ENCODE measurements at regions not wholly inside any gene's neighbourhood (a gene's known extent, or its start where the extent isn't known, plus 50 kb on each side); places are given as distances from the start of the nearest gene placed in this dataset.

- ChIA-PET CTCF (no interaction called here), POLR2A (no interaction called here)
- intact Hi-C loops (cut with micrococcal nuclease) = no loop called here
- no peak overlapping the region for H3K4me3 ChIP-seq (ENCODE audit: low read length)
- DNase-seq (no peak), ATAC-seq (no peak)
- H3K9me3 Mint-ChIP-seq = peaks cover 0 to 1% (median 0%) of the 10 kb centered on the region in 11 donors
- no peak overlapping the region for H3K27ac ChIP-seq (ENCODE audit: low read depth, low read length)
- no peaks in the 10 kb centered on the region for H3K9me3 ChIP-seq (ENCODE audit: control insufficient read depth in 2 of 3, low read length in 3 of 3)
- H3K27me3 Mint-ChIP-seq = peaks cover 2 to 23% (median 12%) of the 10 kb centered on the region in 5 donors
- no peak overlapping the region for H3K27ac Mint-ChIP-seq
- no peaks in the 10 kb centered on the region for H3K27me3 ChIP-seq (ENCODE audit: control insufficient read depth in 2 of 2, insufficient read depth in 2 of 2, low read length in 2 of 2)
- H3K4me1 Mint-ChIP-seq = peaks cover 0 to 2% (median 0%) of the 10 kb centered on the region in 7 donors
- H3K4me3 Mint-ChIP-seq = no peak overlapping the region
- H3K36me3 Mint-ChIP-seq = no peaks in the 10 kb centered on the region
- H3K36me3 ChIP-seq (ENCODE audit: control insufficient read depth in 2 of 3, insufficient read depth in 3 of 3, low read length in 3 of 3) = no peaks in the 10 kb centered on the region
- H3K4me1 ChIP-seq (ENCODE audit: control insufficient read depth in 2 of 2, insufficient read depth in 2 of 2, low read length in 2 of 2) = no peaks in the 10 kb centered on the region
Measured at GRCh38 chr3:40780291-40780924, 255.6 kb downstream of the ZNF621 start.

DNA sequence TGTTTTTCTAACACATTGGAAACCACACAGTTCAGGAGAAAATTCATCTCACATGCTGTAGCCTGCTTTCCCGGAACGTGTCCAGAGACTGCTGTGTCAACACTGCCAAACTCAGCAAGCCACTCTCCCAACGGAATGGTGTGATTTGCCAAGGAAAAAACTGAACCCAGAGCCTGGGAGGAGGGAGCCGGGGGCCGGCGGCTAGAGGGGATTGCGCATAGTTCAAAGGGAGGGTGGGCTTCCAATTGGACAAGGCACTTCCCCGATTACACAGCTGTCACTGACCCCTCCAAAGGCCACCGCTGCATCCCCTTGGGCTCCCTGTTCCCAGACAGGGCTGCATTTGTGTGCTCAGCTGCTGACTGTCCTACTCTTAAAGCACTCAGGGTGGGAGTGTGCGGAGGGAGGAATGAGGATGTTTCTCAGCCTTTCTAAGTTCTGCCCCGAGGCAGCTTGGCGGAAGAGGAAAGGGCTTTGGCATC is 256.2 kb downstream of the ZNF621 start:
- DNase-seq (no peak), ATAC-seq (no peak)
- Histone ChIP-seq H3K27me3 (ENCODE audit: control insufficient read depth in 2 of 2, insufficient read depth in 2 of 2, low read length in 2 of 2) (no peaks in the 10 kb centered on the region), H3K4me3 (ENCODE audit: low read length) (no peak overlapping the region), H3K36me3 (ENCODE audit: control insufficient read depth in 2 of 3, insufficient read depth in 3 of 3, low read length in 3 of 3) (no peaks in the 10 kb centered on the region), H3K9me3 (ENCODE audit: control insufficient read depth in 2 of 3, low read length in 3 of 3) (no peaks in the 10 kb centered on the region), H3K4me1 (ENCODE audit: control insufficient read depth in 2 of 2, insufficient read depth in 2 of 2, low read length in 2 of 2) (no peaks in the 10 kb centered on the region), H3K27ac (ENCODE audit: low read depth, low read length) (no peak overlapping the region)
- no peak overlapping the region for H3K27ac Mint-ChIP-seq
- CTCF ChIA-PET = no interaction called here
- no peaks in the 10 kb centered on the region for H3K36me3 Mint-ChIP-seq
- H3K27me3 Mint-ChIP-seq = peaks cover 2 to 28% (median 17%) of the 10 kb centered on the region in 5 donors
- peaks cover 0 to 2% (median 0%) of the 10 kb centered on the region in 7 donors for H3K4me1 Mint-ChIP-seq
- intact Hi-C loops (cut with micrococcal nuclease) = no loop called here
- H3K4me3 Mint-ChIP-seq = no peak overlapping the region
- POLR2A ChIA-PET = no interaction called here
- peaks cover 0 to 4% (median 0%) of the 10 kb centered on the region in 11 donors for H3K9me3 Mint-ChIP-seq

GRCh38 chr3:40782111-40782721 is 257.5 kb downstream of the ZNF621 start:
- H3K27me3 Mint-ChIP-seq = peaks cover 2 to 26% (median 21%) of the 10 kb centered on the region in 5 donors
- H3K4me1 Mint-ChIP-seq = no peaks in the 10 kb centered on the region
- Histone ChIP-seq H3K27me3 (ENCODE audit: control insufficient read depth in 2 of 2, insufficient read depth in 2 of 2, low read length in 2 of 2) (no peaks in the 10 kb centered on the region), H3K9me3 (ENCODE audit: control insufficient read depth in 2 of 3, low read length in 3 of 3) (no peaks in the 10 kb centered on the region), H3K4me1 (ENCODE audit: control insufficient read depth in 2 of 2, insufficient read depth in 2 of 2, low read length in 2 of 2) (no peaks in the 10 kb centered on the region), H3K27ac (ENCODE audit: low read depth, low read length) (no peak overlapping the region), H3K4me3 (ENCODE audit: low read length) (no peak overlapping the region), H3K36me3 (ENCODE audit: control insufficient read depth in 2 of 3, insufficient read depth in 3 of 3, low read length in 3 of 3) (no peaks in the 10 kb centered on the region)
- peaks cover 0 to 12% (median 6%) of the 10 kb centered on the region in 11 donors for H3K9me3 Mint-ChIP-seq
- no peak for ATAC-seq
- H3K36me3 Mint-ChIP-seq = peaks cover 0 to 3% (median 0%) of the 10 kb centered on the region in 5 donors
- no peak for DNase-seq
- CTCF ChIA-PET = no interaction called here
- no peak overlapping the region for H3K4me3 Mint-ChIP-seq
- H3K27ac Mint-ChIP-seq = no peak overlapping the region
- intact Hi-C loops (cut with micrococcal nuclease) = no loop called here
- POLR2A ChIA-PET = no interaction called here

DNA sequence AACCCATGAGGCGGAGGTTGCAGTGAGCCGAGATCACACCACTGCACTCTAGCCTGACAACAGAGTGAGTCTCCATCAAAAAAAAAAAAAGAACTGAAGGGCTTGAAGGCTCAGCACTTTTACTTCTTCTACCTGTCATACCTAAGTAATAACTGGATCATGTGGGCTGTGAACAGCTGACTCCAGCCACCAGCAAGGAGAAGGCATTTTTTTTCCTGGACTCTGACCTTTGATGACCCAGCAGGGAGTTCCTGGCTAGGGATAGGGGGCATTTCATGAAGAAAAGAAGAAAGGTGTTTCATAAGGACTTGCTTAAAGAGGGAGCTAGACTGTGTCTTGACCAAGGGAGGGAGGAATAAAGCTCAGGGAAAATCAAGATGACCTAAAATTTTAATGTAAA is 266.0 kb downstream of the ZNF621 start:
- POLR2A ChIA-PET = no interaction called here
- intact Hi-C loops (cut with micrococcal nuclease) = no loop called here
- Mint-ChIP-seq H3K4me3 (no peak overlapping the region), H3K4me1 (no peaks in the 10 kb centered on the region), H3K27me3 (peaks cover 3 to 29% (median 18%) of the 10 kb centered on the region in 5 donors), H3K36me3 (peaks cover 0 to 3% (median 0%) of the 10 kb centered on the region in 5 donors), H3K9me3 (peaks cover 0 to 24% (median 12%) of the 10 kb centered on the region in 11 donors), H3K27ac (no peak overlapping the region)
- ATAC-seq (no peak), DNase-seq (no peak)
- H3K27me3 ChIP-seq (ENCODE audit: control insufficient read depth in 2 of 2, insufficient read depth in 2 of 2, low read length in 2 of 2) = no peaks in the 10 kb centered on the region
- H3K9me3 ChIP-seq (ENCODE audit: control insufficient read depth in 2 of 3, low read length in 3 of 3) = peaks cover 0 to 5% (median 0%) of the 10 kb centered on the region in 3 experiments
- CTCF ChIA-PET = no interaction called here
- H3K4me1 ChIP-seq (ENCODE audit: control insufficient read depth in 2 of 2, insufficient read depth in 2 of 2, low read length in 2 of 2) = no peaks in the 10 kb centered on the region
- no peak overlapping the region for H3K27ac ChIP-seq (ENCODE audit: low read depth, low read length)
- no peak overlapping the region for H3K4me3 ChIP-seq (ENCODE audit: low read length)
- H3K36me3 ChIP-seq (ENCODE audit: control insufficient read depth in 2 of 3, insufficient read depth in 3 of 3, low read length in 3 of 3) = no peaks in the 10 kb centered on the region

GRCh38 chr3:40793730-40794129 is 269.0 kb downstream of the ZNF621 start:
- CTCF ChIA-PET = no interaction called here
- POLR2A ChIA-PET = no interaction called here
- intact Hi-C loops (cut with micrococcal nuclease) = no loop called here

GRCh38 chr3:40800343-40800742 is 275.6 kb downstream of the ZNF621 start:
- intact Hi-C loops (cut with micrococcal nuclease) = no loop called here
- CTCF ChIA-PET = no interaction called here
- H3K9me3 Mint-ChIP-seq = peaks cover 0 to 9% (median 5%) of the 10 kb centered on the region in 11 donors

More at GRCh38 chr3:40793730-40794129, 269.0 kb downstream of the ZNF621 start:
- Mint-ChIP-seq H3K27ac (no peak overlapping the region), H3K4me3 (no peak overlapping the region), H3K9me3 (peaks cover 0 to 6% (median 2%) of the 10 kb centered on the region in 11 donors), H3K4me1 (no peaks in the 10 kb centered on the region), H3K27me3 (peaks cover 0 to 19% (median 11%) of the 10 kb centered on the region in 5 donors), H3K36me3 (no peaks in the 10 kb centered on the region)
- Histone ChIP-seq H3K36me3 (ENCODE audit: control insufficient read depth in 2 of 3, insufficient read depth in 3 of 3, low read length in 3 of 3) (no peaks in the 10 kb centered on the region), H3K4me1 (ENCODE audit: control insufficient read depth in 2 of 2, insufficient read depth in 2 of 2, low read length in 2 of 2) (no peaks in the 10 kb centered on the region), H3K27me3 (ENCODE audit: control insufficient read depth in 2 of 2, insufficient read depth in 2 of 2, low read length in 2 of 2) (no peaks in the 10 kb centered on the region), H3K9me3 (ENCODE audit: control insufficient read depth in 2 of 3, low read length in 3 of 3) (peaks cover 0 to 5% (median 0%) of the 10 kb centered on the region in 3 experiments), H3K4me3 (ENCODE audit: low read length) (no peak overlapping the region), H3K27ac (ENCODE audit: low read depth, low read length) (no peak overlapping the region)
- DNase-seq = no peak
- no peak for ATAC-seq

More at GRCh38 chr3:40800343-40800742, 275.6 kb downstream of the ZNF621 start:
- POLR2A ChIA-PET = no interaction called here
- Mint-ChIP-seq H3K27ac (no peak overlapping the region), H3K4me3 (no peak overlapping the region), H3K27me3 (peaks cover 2 to 24% (median 16%) of the 10 kb centered on the region in 5 donors), H3K36me3 (no peaks in the 10 kb centered on the region), H3K4me1 (peaks cover 0 to 5% (median 0%) of the 10 kb centered on the region in 7 donors)
- DNase-seq (no peak), ATAC-seq (peak; percentile 29)
- Histone ChIP-seq H3K4me1 (ENCODE audit: control insufficient read depth in 2 of 2, insufficient read depth in 2 of 2, low read length in 2 of 2) (no peaks in the 10 kb centered on the region), H3K9me3 (ENCODE audit: control insufficient read depth in 2 of 3, low read length in 3 of 3) (no peaks in the 10 kb centered on the region), H3K4me3 (ENCODE audit: low read length) (no peak overlapping the region), H3K36me3 (ENCODE audit: control insufficient read depth in 2 of 3, insufficient read depth in 3 of 3, low read length in 3 of 3) (no peaks in the 10 kb centered on the region), H3K27ac (ENCODE audit: low read depth, low read length) (no peak overlapping the region), H3K27me3 (ENCODE audit: control insufficient read depth in 2 of 2, insufficient read depth in 2 of 2, low read length in 2 of 2) (no peaks in the 10 kb centered on the region)
